Epithelial cell of esophagus (primary cell): ENCODE measurements at regions not wholly inside any gene's neighbourhood (a gene's known extent, or its start where the extent isn't known, plus 50 kb on each side); places are given as distances from the start of the nearest gene placed in this dataset.

ENCODE experiments used
- DNase-seq: peaks from one replicate; pipeline ENCODE4 v3.0.0; 2010; ENCODE audit warnings: low read depth
- H3K4me3 ChIP-seq: 2 replicates; pipeline ENCODE4 v1.5.1; 2011; ENCODE audit warnings: mild to moderate bottlenecking, low read length, control low read depth
- TF ChIP-seq, protein P1 (sequence below): IDR thresholded peaks from 2 replicates; pipeline ENCODE4 v1.5.1; 2011; ENCODE audit warnings: low read depth, mild to moderate bottlenecking, low read length, control low read depth, inconsistent platforms; ENCODE audit not compliant: insufficient read depth; ENCODE audit errors: missing control alignments

DNA sequence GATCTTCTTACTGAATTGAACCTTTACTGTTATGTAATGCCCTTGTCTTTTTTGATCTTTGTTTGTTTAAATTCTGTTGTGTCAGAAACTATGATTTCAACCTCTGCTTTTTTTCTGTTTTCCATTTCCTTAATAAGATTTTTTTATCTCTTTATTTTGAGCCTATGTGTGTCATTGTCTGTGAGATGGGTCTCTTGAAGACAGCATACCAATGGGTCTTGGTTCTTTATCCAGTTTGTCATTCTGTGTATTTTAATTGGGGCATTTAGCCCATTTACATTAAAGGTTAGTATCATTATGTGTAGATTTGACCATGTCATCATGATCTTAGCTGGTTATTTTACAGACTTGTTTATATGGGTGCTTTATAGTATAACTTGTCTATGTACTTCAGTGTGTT lies 1803.3 kb downstream of the SLITRK5 start:
- TF ChIP-seq, protein P1, sequence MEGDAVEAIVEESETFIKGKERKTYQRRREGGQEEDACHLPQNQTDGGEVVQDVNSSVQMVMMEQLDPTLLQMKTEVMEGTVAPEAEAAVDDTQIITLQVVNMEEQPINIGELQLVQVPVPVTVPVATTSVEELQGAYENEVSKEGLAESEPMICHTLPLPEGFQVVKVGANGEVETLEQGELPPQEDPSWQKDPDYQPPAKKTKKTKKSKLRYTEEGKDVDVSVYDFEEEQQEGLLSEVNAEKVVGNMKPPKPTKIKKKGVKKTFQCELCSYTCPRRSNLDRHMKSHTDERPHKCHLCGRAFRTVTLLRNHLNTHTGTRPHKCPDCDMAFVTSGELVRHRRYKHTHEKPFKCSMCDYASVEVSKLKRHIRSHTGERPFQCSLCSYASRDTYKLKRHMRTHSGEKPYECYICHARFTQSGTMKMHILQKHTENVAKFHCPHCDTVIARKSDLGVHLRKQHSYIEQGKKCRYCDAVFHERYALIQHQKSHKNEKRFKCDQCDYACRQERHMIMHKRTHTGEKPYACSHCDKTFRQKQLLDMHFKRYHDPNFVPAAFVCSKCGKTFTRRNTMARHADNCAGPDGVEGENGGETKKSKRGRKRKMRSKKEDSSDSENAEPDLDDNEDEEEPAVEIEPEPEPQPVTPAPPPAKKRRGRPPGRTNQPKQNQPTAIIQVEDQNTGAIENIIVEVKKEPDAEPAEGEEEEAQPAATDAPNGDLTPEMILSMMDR = no peak
- no peak overlapping the region for H3K4me3 ChIP-seq
- DNase-seq = no peak

DNA sequence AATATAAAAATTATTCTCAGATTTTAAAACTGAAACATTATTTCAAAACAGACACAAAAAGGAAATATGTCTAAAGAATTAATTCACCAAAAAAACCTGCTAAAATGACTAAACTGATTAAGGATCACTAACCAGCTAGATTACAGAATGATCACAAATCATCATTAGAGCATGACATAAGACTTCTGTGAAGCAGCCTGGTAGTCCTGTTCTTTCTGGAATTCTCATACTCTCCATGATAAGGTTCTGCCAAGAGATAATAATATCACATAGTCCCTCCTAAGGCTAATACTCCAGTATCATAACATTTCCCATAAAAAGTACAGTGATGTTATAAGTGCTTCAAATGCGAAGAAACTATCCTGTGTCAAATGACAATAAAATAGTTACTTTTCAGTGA lies 1814.9 kb downstream of the SLITRK5 start:
- no peak overlapping the region for H3K4me3 ChIP-seq
- TF ChIP-seq, protein P1 = no peak
- DNase-seq = no peak

DNA sequence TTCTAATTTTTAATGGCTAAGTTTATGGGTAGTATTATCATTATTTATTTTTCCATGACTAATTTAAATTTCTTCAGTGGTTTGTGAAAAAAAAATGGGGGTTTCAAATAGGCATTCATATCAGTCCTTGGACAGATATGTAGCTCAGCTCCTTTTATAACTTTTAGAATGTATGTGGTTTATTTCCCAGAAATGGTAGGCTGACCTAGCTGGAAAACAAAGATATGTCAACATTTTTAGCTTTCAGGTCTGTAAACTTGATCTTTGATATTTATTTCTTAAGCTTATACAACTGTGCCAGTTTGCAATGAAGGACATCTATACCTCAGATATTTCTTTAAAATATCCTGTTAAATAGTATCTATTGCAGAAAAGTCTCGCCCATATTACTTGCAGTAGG lies 1815.5 kb downstream of the SLITRK5 start:
- no peak for DNase-seq
- TF ChIP-seq, protein P1 = no peak
- no peak overlapping the region for H3K4me3 ChIP-seq

DNA sequence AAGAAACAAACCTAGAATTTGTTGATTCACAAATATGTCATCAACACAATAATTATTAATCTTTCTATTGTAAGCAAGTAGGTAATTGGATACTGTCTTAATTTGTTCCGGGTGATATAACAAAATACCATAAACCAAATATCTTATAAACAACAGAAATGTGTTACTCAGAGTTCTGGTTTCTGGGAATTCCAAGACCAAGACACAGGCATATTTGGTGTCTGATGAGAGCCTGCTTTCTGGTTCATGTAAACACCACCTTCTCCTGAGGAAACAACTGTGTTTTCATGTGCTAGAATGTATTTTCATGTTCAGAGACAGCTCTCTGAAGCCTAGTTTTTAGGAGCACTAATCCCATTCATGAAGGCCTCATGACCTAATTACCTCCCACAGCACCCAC lies 1819.5 kb downstream of the SLITRK5 start:
- TF ChIP-seq, protein P1 = no peak
- H3K4me3 ChIP-seq = no peak overlapping the region
- DNase-seq = no peak

DNA sequence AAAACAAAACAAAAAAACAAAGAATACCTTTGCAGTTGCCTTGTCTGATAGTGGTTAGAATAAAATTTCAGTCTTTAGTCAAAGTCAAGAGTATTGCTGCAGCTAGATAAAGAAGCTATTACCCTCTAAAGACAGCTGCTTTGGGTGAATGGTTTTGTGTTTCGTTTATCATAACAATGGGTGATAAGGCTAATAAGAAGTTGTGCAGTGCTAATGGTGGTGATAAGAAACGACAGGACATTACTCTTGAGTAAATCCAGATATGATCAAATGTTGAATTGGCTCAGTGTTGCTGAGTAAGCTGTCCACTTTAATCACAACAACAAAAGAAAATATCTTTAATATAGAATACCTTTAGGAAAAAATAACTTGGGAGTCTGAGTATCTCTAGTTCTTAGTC lies 1825.3 kb downstream of the SLITRK5 start:
- TF ChIP-seq, protein P1 = no peak
- H3K4me3 ChIP-seq = no peak overlapping the region
- DNase-seq = no peak

DNA sequence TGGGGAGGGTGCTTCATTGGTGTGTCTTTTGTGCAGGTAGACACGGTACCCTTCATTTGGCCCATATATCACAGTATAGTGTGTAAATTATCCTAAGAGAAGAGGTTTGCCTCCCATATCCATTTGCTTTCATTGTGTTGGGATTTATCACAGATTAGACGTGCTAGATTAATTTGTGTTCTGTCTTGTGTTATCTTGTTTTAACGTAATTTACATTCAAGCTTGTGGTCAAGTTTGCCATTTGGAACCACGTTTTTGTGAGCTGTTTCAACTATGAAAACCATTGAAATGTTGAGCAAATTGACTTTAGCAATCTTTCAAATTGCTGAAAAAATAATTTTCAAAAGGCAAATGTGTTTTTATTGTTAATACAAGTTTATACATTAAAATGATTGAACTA lies 1826.5 kb downstream of the SLITRK5 start:
- H3K4me3 ChIP-seq = no peak overlapping the region
- TF ChIP-seq, protein P1 = no peak
- no peak for DNase-seq

DNA sequence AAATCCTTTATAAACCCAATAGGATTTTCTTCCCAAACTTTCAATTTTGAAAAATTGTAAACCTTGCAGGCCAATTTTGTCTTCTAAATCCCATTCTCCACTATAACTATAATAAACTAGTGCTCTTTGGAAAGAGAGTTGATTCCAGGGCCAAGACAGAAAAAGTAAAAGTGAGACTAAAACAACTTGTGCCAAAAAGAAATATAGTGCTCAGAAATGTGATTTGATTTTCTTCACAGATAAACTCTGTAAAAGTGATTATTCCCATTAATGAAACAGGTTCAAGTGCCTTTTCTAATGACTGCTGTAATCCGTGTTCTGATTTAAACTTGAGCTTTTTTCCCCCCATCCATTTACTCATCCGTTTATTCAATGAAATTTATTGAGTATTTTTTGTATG lies 1831.1 kb downstream of the SLITRK5 start:
- TF ChIP-seq, protein P1 = no peak
- no peak overlapping the region for H3K4me3 ChIP-seq
- DNase-seq = no peak
